ENCODE measurements at regions not wholly inside any gene's neighbourhood (a gene's known extent, or its start where the extent isn't known, plus 50 kb on each side); places are given as distances from the start of the nearest gene placed in this dataset.
"Not testable (repeated sequence)": the region's sequence is repeated elsewhere in the genome, so short reads cannot be mapped to it uniquely, and the experiment has no call there.

- DNase-seq = no peak
Measured at GRCh38 chr13:38141792-38142191, 207.9 kb upstream of the UFM1 start.

GRCh38 chr13:38135592-38135991 lies 214.1 kb upstream of the UFM1 start:
- DNase-seq = no peak

DNA sequence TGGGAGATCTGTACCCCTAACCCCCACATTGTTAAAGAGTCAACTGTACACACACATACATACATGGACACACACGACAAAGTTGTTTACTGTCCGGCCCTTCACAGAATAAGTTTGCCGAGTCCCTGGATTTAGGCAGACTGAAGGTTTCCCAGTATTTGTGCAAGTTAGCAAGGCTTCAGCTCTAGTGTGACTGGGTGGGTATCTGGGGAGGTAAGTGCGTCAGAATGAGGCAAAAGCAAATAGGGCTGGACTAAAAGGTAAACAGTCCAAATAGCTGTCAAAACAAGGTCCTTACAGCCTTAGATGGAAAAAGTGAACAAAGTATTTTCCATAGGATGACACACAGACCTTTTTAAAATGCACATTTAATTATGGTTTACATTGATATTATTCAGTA lies 228.4 kb upstream of the UFM1 start:
- no peak for DNase-seq

DNA sequence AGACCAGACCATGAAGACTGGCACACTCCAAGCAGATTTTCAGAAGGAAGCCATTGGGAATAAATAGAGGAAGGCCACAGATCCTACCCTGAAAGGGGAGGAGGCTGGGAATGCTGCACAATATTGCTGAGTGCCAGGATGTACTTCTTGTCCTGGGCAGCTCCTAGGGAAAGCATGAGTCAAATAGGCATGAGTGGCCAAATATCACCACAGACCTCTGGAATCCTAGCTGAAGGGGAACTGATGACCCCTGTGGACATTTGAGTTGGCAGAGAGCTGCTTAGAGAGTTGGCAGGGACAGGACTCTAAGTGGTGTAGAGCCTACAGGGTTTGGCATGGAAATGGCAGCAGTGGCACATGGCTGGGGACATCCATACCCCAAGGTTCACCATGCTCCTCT lies 234.3 kb upstream of the TRPC4 start:
- DNase-seq = no peak

DNA sequence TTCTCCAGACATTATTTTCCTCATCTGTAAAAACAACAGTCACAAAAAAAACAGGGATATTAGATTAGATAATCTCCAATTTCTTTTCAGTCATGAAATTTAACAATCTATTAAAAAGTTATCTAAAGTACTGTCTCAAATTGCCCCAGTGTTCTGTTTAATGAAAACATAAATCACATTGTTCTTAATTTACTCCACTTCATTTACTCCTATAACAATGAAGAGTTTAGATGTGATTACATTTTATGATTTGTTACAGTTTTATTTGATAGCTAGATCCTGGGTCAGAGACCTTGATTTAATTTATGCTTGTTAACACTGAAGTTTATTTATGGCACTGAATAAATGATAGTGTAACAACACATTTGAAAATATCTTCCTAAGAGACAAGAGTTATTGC lies 230.2 kb upstream of the TRPC4 start:
- no peak for DNase-seq

GRCh38 chr13:38093425-38093824 lies 223.9 kb upstream of the TRPC4 start:
- no peak for DNase-seq

DNA sequence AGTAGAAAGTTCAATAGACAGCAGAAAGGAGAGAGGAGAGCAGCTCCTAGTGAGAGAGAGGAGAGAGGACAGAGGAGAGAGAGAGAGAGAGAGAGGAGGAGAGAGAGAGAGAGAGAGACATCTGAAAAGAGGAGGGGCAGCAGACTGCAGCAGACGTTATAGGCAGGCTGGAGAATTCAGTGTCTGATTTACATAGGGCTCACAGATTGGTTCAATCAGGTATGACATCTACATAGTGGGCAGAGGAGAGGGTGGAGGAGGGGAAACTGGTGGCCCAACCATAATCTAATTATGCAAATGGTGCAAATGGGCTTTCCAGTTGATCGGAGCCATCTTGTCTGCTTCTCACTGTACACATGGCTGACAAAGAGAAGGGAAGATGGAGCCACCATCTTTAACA lies 221.3 kb upstream of the TRPC4 start:
- no peak for DNase-seq

- DNase-seq = no peak
Measured at GRCh38 chr13:38086721-38087120, 217.1 kb upstream of the TRPC4 start.

GRCh38 chr13:38086013-38086412 lies 216.4 kb upstream of the TRPC4 start:
- DNase-seq = no peak

- no peak for DNase-seq
Measured at GRCh38 chr13:38073931-38074330, 204.4 kb upstream of the TRPC4 start.

DNA sequence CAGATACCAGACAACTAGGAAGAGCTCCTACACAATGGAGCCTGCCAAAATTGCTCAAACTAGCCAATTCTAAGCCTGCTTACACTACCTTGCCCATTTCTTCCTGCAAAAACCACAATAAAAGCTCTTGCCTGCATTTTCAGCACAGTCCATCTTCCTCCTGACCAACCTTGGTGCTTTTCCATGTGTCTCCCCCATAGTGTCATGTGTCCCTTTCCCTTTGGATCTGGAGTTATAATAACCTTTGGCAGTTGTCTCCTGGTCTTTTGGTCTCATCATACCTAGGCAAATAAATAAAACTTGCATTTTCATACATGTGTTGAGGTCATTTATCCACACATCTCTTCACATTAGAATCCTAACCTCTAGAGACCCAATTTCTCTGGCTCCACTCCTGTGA lies 203.1 kb upstream of the TRPC4 start:
- no peak for DNase-seq

DNA sequence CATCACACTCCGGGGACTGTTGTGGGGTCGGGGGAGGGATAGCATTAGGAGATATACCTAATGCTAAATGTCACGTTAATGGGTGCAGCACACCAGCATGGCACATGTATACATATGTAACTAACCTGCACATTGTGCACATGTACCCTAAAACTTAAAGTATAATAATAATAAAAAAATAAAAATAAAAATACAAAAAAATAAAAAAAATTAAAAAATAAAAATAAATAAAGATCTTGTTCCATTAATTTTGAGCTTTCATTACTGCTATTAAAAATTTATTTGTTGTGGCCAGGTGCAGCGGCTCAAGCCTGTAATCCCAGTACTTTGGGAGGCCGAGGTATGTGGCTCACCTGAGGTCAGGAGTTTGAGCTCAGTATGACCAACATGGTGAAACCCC lies 201.8 kb upstream of the TRPC4 start:
- not testable (repeated sequence) for DNase-seq

DNA sequence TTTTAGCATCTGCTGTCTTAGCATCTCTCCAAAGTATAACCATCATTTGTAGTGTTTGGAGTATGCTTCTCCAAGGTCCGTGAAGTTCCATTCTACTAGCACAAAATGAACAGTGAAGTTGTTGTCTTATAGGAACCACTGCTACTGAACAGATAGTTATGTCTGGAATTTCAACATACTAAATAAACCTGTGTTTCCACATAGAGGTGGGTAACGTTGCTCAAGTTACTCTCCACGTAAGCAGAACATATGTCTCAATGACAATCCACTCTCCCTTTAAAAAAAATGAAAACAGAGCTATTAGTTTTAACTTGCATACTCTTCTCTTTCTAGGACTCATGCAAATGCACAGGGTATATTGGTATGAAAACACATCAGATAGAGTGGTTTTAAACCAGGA lies 184.3 kb upstream of the TRPC4 start:
- DNase-seq = no peak

GRCh38 chr13:38046049-38046376 lies 176.4 kb upstream of the TRPC4 start:
- no peak for DNase-seq

DNA sequence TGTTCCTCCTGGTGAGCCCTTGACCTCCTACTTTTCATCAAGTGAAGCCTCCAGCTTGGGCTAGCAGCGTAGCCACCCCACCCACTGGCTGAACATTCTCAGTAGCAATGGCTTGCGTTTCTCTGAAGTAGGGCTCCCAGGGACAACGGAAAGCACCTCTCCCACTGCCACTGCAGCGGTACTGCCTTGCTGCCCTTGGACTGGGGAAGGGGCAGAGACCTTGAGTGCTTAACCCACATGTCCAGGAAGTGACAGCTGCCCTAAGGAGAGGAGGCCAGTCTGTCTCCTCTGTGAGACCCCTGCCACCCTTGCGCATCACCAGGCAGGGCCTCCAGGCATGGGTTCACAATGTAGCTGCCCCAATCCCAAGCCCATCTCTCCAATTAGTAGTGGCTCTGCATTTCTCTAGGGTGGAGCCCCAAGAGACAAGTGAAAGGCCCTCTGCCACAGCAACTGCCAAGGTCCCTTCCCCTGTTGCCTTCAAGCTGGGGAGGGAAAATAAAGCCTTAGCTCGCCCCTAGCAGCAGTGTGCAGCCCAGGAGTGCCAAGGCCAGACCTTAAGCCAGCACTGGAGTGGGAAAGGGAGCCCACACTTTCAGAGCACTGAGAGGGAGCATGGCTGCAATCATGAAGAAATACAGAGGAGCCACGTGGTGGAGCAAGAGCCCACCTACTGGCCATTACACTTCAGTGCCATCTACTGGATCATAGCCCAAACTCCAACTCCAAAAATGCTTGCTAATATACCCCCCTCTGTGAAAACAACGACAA lies 175.9 kb upstream of the TRPC4 start:
- DNase-seq = peak; percentile 58

DNA sequence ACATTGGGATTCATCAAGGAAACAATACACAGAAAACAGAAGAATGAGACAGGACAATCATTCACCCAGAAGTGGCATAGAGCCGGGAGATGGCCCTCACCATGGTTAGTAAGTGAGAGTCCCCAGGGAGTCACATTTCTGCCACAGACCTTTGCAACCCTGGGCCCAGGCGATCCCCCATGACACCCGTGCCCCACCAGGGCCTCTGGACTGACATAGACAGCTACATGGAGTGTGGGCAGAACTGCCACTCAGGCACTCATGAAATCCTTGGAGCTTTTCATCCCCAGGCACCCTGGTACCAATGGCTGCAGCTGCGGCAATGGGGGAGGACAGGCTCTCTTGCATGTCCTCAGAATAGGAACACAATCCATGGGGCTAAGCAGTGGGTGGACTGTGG lies 174.5 kb upstream of the TRPC4 start:
- DNase-seq = no peak

GRCh38 chr13:38042771-38043170 lies 173.2 kb upstream of the TRPC4 start:
- no peak for DNase-seq

- no peak for DNase-seq
Measured at GRCh38 chr13:38024431-38024830, 154.9 kb upstream of the TRPC4 start.

- no peak for DNase-seq
Measured at GRCh38 chr13:38017320-38017719, 147.7 kb upstream of the TRPC4 start.

GRCh38 chr13:38013676-38014075 lies 144.1 kb upstream of the TRPC4 start:
- peak; percentile 3 for DNase-seq

- DNase-seq = no peak
Measured at GRCh38 chr13:38012096-38012495, 142.5 kb upstream of the TRPC4 start.

- peak; percentile 18 for DNase-seq
Measured at GRCh38 chr13:38008636-38009035, 139.1 kb upstream of the TRPC4 start.

GRCh38 chr13:38002606-38003005 lies 133.0 kb upstream of the TRPC4 start:
- DNase-seq = no peak

DNA sequence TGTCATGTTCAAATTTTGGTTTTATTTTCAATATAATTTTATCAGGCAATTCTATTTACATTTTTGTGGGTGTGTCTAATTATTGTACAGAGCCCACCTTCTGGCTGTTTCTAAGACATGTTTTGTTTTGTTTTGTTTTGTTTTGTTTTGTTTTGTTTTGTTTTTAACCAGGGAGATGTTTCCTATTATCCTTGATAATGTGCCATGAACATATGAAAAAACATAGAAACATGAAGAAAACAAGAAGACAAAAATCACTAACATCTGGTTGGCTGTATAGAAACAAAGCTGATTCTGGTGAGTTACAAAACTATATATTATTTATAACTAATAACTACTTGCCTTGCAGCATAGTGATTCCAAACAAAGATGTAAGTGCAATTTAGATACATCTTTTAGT lies 128.1 kb upstream of the TRPC4 start:
- no peak for DNase-seq

GRCh38 chr13:37995092-37995491 lies 125.5 kb upstream of the TRPC4 start:
- DNase-seq = no peak

DNA sequence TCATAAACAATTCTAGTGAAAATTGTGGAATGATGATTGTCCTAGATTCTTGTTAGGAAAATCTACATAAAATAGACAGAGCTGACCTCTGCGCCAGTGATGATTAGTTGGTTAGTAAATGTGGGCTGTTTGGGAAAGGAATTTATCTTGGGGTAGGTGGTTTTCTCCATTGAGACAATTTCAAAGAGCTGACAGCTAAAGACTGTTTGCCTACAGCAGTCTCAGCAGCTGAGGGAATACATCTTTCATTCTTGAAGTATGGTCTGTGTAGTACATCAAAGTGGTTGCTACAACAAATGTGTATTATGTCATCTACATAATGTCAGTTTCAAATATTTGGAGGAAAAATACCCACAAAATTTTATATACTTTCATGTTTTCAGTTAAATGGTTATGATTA lies 117.2 kb upstream of the TRPC4 start:
- DNase-seq = no peak
